ENCODE measurements at regions not wholly inside any gene's neighbourhood (a gene's known extent, or its start where the extent isn't known, plus 50 kb on each side); places are given as distances from the start of the nearest gene placed in this dataset.

DNA sequence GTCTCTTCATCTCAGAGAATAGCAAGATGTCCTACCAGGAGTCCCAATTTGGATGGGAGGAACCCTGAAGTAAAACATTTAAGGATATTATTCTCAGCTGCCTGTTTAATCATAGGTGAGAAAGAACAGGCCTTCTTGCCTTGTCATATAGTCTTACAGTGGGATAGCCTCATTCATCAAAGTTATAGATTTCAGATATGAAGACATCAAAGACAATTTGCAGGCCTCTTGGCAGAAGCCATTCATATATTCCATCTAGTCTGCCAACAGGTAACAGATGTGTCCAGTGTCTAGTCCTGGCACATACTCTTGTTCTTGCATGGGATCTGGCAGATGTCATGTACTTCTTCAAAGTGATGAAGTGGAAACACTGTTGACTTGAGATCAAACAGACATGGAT, 601.3 kb upstream of the GHITM start:
- Histone ChIP-seq H3K4me1 (ENCODE audit: insufficient read depth, poor library complexity, severe bottlenecking) (no peaks in the 10 kb centered on the region), H3K4me3 (ENCODE audit: severe bottlenecking) (no peak overlapping the region), H3K27me3 (ENCODE audit: insufficient read depth, poor library complexity, severe bottlenecking) (no peaks in the 10 kb centered on the region), H3K27ac (ENCODE audit: poor library complexity, severe bottlenecking) (no peak overlapping the region), H3K36me3 (ENCODE audit: low read depth) (no peaks in the 10 kb centered on the region), H3K9me3 (ENCODE audit: severe bottlenecking) (no peaks in the 10 kb centered on the region)
- DNase-seq (ENCODE audit: low spot score) (no peak), ATAC-seq (ENCODE audit: low read depth) (no peak)
- no peak for TF ChIP-seq CTCF (IDR thresholded peaks at IDR 0.05; ENCODE audit: poor library complexity, severe bottlenecking)

GRCh38 chr10:83539528-83540308, 599.6 kb upstream of the GHITM start:
- H3K4me3 ChIP-seq (ENCODE audit: severe bottlenecking), result no peak overlapping the region
- H3K27ac ChIP-seq (ENCODE audit: poor library complexity, severe bottlenecking), result no peak overlapping the region
- H3K9me3 ChIP-seq (ENCODE audit: severe bottlenecking), result no peaks in the 10 kb centered on the region
- no peaks in the 10 kb centered on the region for H3K36me3 ChIP-seq (ENCODE audit: low read depth)
- TF ChIP-seq CTCF (IDR thresholded peaks at IDR 0.05; ENCODE audit: poor library complexity, severe bottlenecking), result no peak
- no peaks in the 10 kb centered on the region for H3K27me3 ChIP-seq (ENCODE audit: insufficient read depth, poor library complexity, severe bottlenecking)
- no peak for ATAC-seq (ENCODE audit: low read depth)
- H3K4me1 ChIP-seq (ENCODE audit: insufficient read depth, poor library complexity, severe bottlenecking), result no peaks in the 10 kb centered on the region
- DNase-seq (ENCODE audit: low spot score), result no peak

GRCh38 chr10:83541046-83541445, 598.3 kb upstream of the GHITM start:
- no peak for TF ChIP-seq CTCF (IDR thresholded peaks at IDR 0.05; ENCODE audit: poor library complexity, severe bottlenecking)
- Histone ChIP-seq H3K9me3 (ENCODE audit: severe bottlenecking) (no peaks in the 10 kb centered on the region), H3K36me3 (ENCODE audit: low read depth) (no peaks in the 10 kb centered on the region), H3K4me1 (ENCODE audit: insufficient read depth, poor library complexity, severe bottlenecking) (no peaks in the 10 kb centered on the region), H3K27ac (ENCODE audit: poor library complexity, severe bottlenecking) (no peak overlapping the region), H3K27me3 (ENCODE audit: insufficient read depth, poor library complexity, severe bottlenecking) (no peaks in the 10 kb centered on the region), H3K4me3 (ENCODE audit: severe bottlenecking) (no peak overlapping the region)
- DNase-seq (ENCODE audit: low spot score) (no peak), ATAC-seq (ENCODE audit: low read depth) (no peak)

GRCh38 chr10:83542774-83543411, 596.4 kb upstream of the GHITM start:
- Histone ChIP-seq H3K36me3 (ENCODE audit: low read depth) (no peaks in the 10 kb centered on the region), H3K4me3 (ENCODE audit: severe bottlenecking) (no peak overlapping the region), H3K27me3 (ENCODE audit: insufficient read depth, poor library complexity, severe bottlenecking) (no peaks in the 10 kb centered on the region), H3K27ac (ENCODE audit: poor library complexity, severe bottlenecking) (no peak overlapping the region), H3K4me1 (ENCODE audit: insufficient read depth, poor library complexity, severe bottlenecking) (no peaks in the 10 kb centered on the region), H3K9me3 (ENCODE audit: severe bottlenecking) (no peaks in the 10 kb centered on the region)
- ATAC-seq (ENCODE audit: low read depth) (no peak), DNase-seq (ENCODE audit: low spot score) (no peak)
- no peak for TF ChIP-seq CTCF (IDR thresholded peaks at IDR 0.05; ENCODE audit: poor library complexity, severe bottlenecking)

All from RWPE2 (cell line).